Lower leg skin (tissue), 3 donors: ENCODE measurements at regions not wholly inside any gene's neighbourhood (a gene's known extent, or its start where the extent isn't known, plus 50 kb on each side); places are given as distances from the start of the nearest gene placed in this dataset.

Experiments
- POLR2A ChIP-seq, 2 donors: fragments of 450-650 bp; IDR thresholded peaks; one replicate each; pipeline ENCODE4 v1.6.1; 2016 to 2017; ENCODE audit warnings: antibody characterized with exemption in 2 of 2, mild to moderate bottlenecking in 1 of 2, moderate library complexity in 1 of 2
- TF ChIP-seq, protein P1 (sequence below), 3 donors: fragments of 450-650 bp; IDR thresholded peaks; one replicate each; pipeline ENCODE4 v1.5.1; 2016; ENCODE audit warnings: antibody characterized with exemption in 3 of 3, mild to moderate bottlenecking in 3 of 3, moderate library complexity in 2 of 3

GRCh38 chr9:115341426-115341825, 223.5 kb upstream of the TNC start:
- TF ChIP-seq, protein P1, sequence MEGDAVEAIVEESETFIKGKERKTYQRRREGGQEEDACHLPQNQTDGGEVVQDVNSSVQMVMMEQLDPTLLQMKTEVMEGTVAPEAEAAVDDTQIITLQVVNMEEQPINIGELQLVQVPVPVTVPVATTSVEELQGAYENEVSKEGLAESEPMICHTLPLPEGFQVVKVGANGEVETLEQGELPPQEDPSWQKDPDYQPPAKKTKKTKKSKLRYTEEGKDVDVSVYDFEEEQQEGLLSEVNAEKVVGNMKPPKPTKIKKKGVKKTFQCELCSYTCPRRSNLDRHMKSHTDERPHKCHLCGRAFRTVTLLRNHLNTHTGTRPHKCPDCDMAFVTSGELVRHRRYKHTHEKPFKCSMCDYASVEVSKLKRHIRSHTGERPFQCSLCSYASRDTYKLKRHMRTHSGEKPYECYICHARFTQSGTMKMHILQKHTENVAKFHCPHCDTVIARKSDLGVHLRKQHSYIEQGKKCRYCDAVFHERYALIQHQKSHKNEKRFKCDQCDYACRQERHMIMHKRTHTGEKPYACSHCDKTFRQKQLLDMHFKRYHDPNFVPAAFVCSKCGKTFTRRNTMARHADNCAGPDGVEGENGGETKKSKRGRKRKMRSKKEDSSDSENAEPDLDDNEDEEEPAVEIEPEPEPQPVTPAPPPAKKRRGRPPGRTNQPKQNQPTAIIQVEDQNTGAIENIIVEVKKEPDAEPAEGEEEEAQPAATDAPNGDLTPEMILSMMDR (IDR thresholded peaks at IDR 0.05), result no peak
- no peak for TF ChIP-seq POLR2A (IDR thresholded peaks at IDR 0.05)
